ENCODE measurements at regions not wholly inside any gene's neighbourhood (a gene's known extent, or its start where the extent isn't known, plus 50 kb on each side); places are given as distances from the start of the nearest gene placed in this dataset.

GRCh38 chr10:4315551-4315950, 510.5 kb upstream of the AKR1E2 start:
- TF ChIP-seq, protein P1, sequence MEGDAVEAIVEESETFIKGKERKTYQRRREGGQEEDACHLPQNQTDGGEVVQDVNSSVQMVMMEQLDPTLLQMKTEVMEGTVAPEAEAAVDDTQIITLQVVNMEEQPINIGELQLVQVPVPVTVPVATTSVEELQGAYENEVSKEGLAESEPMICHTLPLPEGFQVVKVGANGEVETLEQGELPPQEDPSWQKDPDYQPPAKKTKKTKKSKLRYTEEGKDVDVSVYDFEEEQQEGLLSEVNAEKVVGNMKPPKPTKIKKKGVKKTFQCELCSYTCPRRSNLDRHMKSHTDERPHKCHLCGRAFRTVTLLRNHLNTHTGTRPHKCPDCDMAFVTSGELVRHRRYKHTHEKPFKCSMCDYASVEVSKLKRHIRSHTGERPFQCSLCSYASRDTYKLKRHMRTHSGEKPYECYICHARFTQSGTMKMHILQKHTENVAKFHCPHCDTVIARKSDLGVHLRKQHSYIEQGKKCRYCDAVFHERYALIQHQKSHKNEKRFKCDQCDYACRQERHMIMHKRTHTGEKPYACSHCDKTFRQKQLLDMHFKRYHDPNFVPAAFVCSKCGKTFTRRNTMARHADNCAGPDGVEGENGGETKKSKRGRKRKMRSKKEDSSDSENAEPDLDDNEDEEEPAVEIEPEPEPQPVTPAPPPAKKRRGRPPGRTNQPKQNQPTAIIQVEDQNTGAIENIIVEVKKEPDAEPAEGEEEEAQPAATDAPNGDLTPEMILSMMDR (IDR thresholded peaks at IDR 0.05; ENCODE audit: control insufficient read depth, insufficient read depth, low read depth, low read length, missing control alignments): no peak
- DNase-seq (ENCODE audit: low read depth): no peak
- H3K4me3 ChIP-seq (ENCODE audit: control insufficient read depth, low read depth, low read length): no peak overlapping the region

DNA sequence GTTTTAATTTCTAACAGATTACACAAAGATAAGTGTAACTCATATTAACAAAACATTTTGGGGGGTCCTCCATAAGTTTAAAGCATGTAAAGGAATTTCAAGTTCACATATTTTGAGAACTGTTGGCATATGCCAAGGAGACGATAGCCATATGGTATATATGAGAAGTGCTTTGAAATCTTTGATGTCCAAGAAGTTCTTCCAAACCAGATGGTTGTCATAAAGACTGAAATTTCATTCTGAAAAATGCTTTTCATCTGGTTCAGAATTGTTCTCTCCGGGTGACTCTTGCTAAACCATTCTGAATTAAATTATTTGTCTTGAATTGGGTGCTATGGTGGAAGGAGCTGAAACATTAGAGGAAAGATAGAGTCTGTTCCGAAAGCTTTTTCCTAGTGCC, 513.0 kb upstream of the AKR1E2 start:
- H3K4me3 ChIP-seq (ENCODE audit: control insufficient read depth, low read depth, low read length): no peak overlapping the region
- TF ChIP-seq, protein P1 (IDR thresholded peaks at IDR 0.05; ENCODE audit: control insufficient read depth, insufficient read depth, low read depth, low read length, missing control alignments): no peak
- DNase-seq (ENCODE audit: low read depth): no peak

- TF ChIP-seq, protein P1 (IDR thresholded peaks at IDR 0.05; ENCODE audit: control insufficient read depth, insufficient read depth, low read depth, low read length, missing control alignments): no peak
- DNase-seq (ENCODE audit: low read depth): no peak
Measured at GRCh38 chr10:4312051-4312835, 513.8 kb upstream of the AKR1E2 start.

GRCh38 chr10:4310172-4310571, 515.8 kb upstream of the AKR1E2 start:
- TF ChIP-seq, protein P1 (IDR thresholded peaks at IDR 0.05; ENCODE audit: control insufficient read depth, insufficient read depth, low read depth, low read length, missing control alignments): no peak
- H3K4me3 ChIP-seq (ENCODE audit: control insufficient read depth, low read depth, low read length): no peak overlapping the region

More at GRCh38 chr10:4312051-4312835, 513.8 kb upstream of the AKR1E2 start:
- no peak overlapping the region for H3K4me3 ChIP-seq (ENCODE audit: control insufficient read depth, low read depth, low read length)

GRCh38 chr10:4307910-4308309, 518.1 kb upstream of the AKR1E2 start:
- no peak for DNase-seq (ENCODE audit: low read depth)
- TF ChIP-seq, protein P1 (IDR thresholded peaks at IDR 0.05; ENCODE audit: control insufficient read depth, insufficient read depth, low read depth, low read length, missing control alignments): no peak
- no peak overlapping the region for H3K4me3 ChIP-seq (ENCODE audit: control insufficient read depth, low read depth, low read length)

More at GRCh38 chr10:4310172-4310571, 515.8 kb upstream of the AKR1E2 start:
- DNase-seq (ENCODE audit: low read depth): no peak

GRCh38 chr10:4306871-4307270, 519.1 kb upstream of the AKR1E2 start:
- TF ChIP-seq, protein P1 (IDR thresholded peaks at IDR 0.05; ENCODE audit: control insufficient read depth, insufficient read depth, low read depth, low read length, missing control alignments): no peak
- no peak overlapping the region for H3K4me3 ChIP-seq (ENCODE audit: control insufficient read depth, low read depth, low read length)
- no peak for DNase-seq (ENCODE audit: low read depth)

All from AG09309 (cell line).